ENCODE measurements at regions not wholly inside any gene's neighbourhood (a gene's known extent, or its start where the extent isn't known, plus 50 kb on each side); places are given as distances from the start of the nearest gene placed in this dataset.

DNA sequence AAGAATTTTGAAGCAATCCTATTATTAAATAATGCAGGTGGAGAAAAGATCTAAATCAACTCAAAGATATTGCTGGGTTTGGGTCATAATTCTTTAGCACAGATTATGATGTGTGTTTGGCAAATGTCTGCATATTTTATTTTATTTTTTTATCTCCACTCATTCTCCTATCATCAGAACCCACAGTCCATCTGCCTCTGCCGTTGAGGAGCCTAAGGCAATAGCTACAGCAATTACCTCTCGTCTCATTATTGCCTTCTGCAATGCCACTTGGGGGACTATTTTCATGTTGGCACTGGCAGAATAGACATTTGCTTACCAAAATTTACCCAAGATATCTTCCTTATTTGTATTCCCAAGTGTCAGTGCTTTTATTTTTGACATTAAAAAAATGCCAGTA lies 815.9 kb upstream of the CNTNAP5 start:
- TF ChIP-seq CTCF (IDR thresholded peaks at IDR 0.05; ENCODE audit: insufficient read depth, low read depth, low read length) (no peak), EZH2 (IDR thresholded peaks at IDR 0.05; ENCODE audit: insufficient read depth, low read length) (no peak)
